Hematopoietic multipotent progenitor cell treated with erythropoietin and hydrocortisone succinate and interleukin-3 and kit ligand, for 8 days (in vitro differentiated cells): ENCODE measurements at regions not wholly inside any gene's neighbourhood (a gene's known extent, or its start where the extent isn't known, plus 50 kb on each side); places are given as distances from the start of the nearest gene placed in this dataset.

Experiments used
- DNase-seq: peaks from one replicate; pipeline ENCODE4 v3.0.0-alpha.2; 2015

GRCh38 chr12:116498471-116498870, 60.7 kb upstream of the MAP1LC3B2 start:
- DNase-seq = no peak

GRCh38 chr12:116502141-116502725, 56.9 kb upstream of the MAP1LC3B2 start:
- no peak for DNase-seq

DNA sequence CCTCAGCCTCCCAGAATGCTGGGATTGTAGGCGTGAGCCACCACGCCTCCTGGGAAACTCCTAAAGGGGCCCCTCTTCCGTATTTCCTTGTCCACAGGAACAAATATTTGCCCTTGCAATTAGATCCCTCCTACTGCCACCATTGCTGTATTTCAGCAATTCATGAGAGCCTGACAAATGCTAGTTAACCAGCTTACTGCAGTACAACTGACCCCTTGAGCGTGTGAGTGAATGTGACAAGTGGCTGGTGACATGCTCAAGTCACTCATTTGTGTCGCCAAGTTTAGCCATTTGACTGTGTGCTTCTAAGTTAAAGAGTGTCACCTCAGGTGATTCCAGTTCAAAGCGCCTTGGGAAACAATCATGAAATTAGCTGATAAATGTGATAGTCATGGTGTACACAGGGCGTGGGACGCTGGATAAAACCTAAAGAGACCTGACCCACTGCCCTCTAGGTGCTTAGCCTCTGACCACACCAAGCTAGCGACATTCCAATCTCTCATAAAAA, 56.1 kb upstream of the MAP1LC3B2 start:
- no peak for DNase-seq

GRCh38 chr12:116504438-116504837, 54.7 kb upstream of the MAP1LC3B2 start:
- no peak for DNase-seq

DNA sequence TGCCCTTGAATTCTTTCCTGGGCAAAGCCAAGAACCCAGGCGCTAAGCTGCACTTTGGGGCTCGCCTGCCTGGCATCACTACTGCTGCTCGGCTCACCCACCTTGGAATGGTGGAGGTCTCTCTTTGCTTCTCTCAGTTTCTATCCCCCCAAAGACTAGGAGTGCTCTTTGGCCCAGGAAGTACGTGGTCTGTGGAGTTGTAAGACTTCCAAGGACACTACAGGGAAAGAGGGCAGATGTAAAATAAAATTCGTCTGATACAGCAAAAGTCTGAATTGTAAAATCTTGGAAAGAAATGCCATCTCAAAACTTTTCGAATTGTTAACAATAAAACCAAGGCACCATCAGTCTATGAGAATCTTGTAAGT, 52.5 kb upstream of the MAP1LC3B2 start:
- DNase-seq = no peak

DNA sequence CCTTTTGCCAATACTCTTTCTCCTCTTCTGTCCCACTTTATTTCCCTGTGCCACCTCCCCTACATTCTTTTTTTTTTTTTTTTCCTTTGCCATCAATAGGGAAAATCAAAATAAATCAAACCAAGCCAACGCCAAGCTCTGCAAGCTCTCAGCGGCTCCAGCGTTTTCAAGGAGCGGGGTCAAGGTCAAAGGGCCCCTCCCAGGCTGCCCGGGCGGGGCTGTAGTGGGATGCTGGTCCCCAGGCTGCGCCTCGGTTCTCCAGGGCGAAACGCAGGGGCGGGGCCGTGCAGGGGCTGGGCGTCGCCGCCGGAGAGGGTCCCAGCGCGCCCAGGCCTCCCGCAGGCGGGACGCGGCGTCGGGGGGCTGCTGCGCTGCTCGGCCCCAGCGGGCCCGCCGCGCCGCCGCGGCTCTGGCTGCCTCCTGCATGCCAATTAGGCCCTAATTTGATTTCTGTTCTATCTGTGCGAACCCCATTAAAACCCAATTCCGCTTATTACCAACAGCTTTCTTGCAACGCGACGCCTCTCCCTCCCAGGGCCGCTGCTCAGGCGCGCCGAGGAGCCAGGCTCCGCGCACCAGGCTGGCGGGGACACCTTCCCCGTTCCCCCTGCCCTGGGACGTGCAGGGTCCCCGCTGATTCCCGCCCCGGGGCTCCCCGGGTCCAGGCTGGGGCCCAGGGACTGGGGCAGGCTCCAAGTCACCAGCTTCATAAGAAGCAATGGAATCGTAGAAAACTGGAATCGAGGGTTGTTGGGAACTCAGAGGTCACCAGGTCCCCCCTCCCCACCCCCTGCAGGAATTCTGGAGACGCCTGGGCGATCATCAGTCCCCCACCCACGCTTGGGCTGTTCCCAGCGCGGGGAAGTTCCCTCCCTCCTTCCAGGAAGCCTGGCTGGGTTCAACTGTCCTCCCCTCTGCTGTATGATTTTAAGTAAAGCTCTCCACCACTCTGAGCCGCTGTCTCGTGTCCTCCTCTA, 50.7 kb upstream of the MAP1LC3B2 start:
- DNase-seq = no peak
